ENCODE measurements at regions not wholly inside any gene's neighbourhood (a gene's known extent, or its start where the extent isn't known, plus 50 kb on each side); places are given as distances from the start of the nearest gene placed in this dataset.

DNA sequence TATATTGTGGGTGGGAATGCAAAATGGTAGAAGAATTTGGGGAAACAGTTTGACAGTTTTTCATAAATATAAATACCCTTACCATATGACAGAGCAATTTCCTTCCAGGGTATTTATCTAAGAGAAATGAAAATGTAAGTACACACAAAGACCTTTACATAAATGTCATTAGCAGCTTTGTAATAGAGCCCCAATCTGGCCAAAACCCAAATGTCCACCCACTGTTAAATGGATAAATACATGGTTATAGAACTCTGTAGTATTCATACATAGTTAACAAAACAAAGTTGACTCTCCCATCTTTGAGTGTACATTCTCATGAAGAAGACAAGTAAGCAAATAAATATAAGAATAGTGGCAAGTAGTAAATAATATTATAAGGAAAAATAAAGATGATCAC lies 514.8 kb upstream of the NOX3 start:
- DNase-seq = no peak

DNA sequence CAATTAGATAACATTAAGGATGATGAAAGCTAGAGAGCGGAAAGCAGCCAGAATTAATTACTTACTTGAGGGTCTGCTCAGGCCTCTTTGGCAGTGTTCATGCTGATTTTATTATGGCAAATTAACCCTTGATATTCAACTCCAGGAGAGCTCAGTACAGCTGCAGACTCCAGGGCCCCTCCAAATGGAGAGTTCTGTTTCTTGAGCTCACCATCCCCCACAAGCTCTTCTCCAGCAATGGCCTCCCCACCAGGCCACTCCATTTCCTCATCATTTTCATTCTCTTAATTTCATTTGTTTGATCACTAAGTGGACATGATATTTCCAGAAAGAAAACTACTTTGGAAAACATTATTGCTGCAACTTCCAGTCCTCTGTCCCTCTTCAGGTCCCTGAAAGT lies 513.3 kb upstream of the NOX3 start:
- DNase-seq = no peak

DNA sequence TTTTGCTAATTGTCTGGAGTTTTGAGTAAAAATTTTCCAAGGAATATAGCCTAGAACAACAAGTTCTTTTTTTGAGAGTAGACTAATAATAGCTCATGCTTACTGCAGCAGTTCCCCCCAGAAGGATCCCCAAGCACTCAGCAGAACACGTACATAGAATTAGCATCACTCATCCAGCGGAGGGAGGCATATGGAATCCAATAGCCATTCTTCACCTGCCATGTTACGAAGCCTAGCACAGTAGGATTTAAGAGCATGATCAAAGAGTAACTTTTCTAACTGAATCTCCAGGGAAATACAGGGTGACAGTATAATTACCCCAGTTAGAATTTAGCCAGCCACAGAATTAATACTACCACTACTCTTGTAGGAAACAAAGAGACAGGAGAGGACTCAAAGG lies 511.7 kb upstream of the NOX3 start:
- no peak for DNase-seq

DNA sequence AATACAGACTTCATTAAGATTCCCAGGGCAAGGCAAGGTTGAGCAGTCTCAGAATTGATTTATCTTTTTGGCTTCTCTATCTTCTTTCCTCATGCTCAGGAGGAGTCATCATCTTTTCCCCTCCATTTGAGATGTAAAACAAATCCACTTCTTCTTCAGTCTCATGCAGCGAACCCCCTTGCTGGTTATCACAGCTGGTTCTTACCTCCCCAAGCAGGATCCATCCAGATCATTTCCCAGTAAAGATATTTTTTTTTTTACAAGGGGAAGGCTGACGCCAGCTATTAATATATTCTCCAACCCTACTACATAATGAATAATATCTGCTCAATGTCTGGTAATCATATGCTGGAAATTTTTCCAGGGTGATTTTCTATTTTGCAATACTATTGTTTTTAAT lies 508.9 kb upstream of the NOX3 start:
- no peak for DNase-seq

DNA sequence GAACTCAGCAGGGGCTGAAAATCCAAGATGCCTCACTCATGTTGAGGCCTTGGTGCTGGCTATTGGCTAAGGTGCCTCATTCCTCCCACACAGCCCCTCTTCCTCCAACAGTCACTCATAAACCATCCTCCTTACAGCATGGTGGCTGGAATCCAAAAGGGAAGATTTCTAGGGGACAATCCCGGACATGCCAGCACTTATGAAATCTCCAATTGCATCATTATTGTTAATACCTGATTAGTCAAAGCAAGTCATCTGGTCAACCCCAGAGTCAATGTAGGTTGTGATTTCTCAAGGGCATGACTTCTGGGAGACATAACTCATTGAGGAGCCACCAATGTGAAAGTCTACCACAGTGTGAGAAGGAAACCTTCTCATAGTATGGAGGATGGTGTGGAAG lies 506.6 kb upstream of the NOX3 start:
- no peak for DNase-seq

DNA sequence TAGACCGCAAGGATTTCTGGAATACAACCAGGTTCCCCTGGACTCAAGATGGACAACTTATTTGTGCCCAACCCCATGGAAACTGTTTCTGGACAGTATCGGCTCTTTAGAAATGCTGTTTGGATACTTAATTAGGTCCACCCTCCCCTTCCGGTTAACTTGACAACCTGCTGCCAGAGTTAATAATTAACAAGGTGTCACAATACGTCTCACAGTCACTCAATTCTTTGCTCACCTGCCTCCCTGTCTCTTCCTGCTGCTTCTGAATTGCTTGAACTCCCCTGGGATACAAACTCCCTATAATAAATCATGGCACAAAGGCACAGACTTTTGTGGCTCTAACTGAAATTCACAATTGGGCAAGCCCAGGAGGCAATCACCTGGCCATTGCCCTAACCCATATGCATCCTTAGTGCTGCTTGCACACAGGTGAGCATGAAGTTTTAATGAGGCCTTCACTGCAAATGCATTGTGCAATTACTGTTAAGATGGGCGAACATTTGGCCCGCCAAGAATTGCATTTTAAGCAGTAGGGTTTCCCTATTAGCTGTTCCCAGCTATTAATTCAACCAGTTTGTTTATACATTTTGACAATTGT lies 504.4 kb upstream of the NOX3 start:
- DNase-seq = no peak

DNA sequence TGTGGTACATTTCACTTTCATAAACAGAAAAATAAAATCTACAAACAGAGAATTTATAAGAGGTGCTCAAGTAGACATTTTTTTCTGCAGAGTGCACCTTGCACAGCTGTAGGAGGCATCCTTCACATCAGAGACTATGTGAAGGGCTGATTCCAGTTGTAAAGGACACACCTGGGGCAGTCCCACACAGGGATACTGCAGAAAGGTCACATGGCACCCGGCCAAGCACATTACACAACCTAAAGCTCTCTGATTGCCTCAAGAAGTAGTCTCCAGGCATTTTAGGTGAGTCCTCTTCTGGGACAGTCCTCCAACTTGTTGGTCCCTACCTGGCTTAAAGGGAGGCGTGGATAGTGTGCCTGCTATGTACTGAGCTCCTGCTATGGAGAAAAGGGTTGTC lies 502.9 kb upstream of the NOX3 start:
- DNase-seq = no peak

DNA sequence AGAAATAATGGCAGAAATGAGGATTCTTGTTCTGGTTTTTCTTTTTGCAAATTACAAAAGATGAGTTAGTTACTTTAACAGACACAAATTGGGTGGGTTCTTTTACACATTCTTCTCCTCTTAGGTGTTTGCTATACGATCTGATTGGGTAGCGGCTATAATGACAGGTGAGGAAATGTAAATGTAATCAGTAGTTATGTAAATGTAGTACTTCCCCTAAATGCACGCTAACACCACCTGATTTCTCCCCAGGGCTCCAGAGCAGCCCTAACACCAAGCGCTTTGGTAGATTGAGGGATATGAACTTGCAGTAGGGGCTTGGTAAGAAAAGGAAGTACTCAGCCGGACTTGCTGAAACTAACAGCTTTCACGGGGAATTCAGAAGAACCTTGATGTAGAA lies 499.4 kb upstream of the NOX3 start:
- no peak for DNase-seq

DNA sequence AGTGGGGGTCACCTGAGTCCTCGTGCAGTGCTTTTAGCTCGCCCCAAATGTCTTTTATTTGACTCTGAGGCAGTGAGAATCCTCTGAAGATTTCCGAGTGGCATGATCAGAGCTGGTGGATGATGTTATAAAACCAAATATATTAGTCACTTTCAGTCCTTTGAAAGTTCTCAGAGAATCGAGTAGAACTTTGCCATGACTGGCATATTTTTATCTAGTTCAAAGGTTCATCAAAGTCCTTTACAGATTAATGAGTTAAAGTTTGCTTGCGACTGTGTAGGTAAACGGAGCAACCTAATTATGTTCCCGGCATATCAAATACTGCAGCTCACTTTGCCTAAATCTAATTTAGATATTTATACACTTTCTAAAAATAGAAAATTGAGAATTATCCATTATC lies 498.5 kb upstream of the NOX3 start:
- no peak for DNase-seq

DNA sequence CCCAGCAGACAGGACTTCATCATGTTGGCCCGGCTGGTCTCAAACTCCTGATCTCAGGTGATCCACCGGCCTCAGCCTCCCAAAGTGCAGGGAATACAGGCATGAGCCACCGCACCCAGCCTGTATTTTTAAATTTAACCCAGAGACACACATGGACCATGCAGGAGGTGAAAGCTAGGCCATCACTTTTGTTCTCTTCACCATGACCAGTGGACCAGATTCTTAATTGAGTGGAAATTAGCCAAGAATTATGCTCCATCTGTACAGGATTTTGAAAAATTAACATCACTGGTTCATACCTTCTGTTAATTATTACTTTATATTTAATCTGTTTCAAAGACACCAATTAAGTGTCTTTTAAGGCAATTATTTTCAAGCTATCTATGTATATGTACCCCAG lies 493.6 kb upstream of the NOX3 start:
- DNase-seq = no peak

DNA sequence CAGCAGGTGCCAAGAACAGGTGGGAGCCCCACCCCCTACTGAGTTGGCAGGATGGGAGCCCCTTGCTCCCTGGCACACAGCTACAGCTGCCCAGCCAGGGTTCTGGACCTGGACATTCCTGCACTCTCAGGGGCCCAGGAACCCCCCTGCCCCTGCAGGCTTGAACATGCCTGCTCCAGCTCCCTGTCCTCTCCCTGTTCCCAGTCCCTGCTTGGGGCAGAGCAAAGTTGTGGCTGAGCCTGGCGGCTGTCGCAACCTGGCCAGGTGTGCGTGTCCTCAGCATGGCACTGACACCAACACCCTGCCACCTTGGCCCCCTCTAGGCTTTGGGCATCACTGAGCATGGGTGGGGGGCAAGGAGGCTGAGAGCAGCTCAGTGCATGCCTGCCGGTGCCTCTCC lies 491.2 kb upstream of the NOX3 start:
- DNase-seq = no peak

DNA sequence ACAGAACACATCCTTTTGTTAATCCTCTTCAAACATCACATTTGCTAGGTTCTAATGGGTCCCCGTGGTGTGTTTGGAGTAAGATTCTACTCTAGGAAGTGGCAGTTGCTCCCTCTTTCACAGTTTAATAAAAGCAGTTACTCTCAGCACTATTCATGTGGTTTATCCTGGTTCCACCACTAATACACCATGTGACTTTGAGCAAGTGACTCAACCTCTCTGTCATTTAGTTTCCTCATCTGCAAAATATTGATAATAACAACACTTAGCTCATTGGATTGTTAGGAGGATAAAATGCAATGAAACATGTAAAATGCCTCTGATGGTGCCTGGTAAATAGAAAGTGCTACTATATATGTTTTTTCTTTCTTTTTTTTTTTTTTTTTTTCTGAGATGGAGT lies 488.0 kb upstream of the NOX3 start:
- DNase-seq = no peak

DNA sequence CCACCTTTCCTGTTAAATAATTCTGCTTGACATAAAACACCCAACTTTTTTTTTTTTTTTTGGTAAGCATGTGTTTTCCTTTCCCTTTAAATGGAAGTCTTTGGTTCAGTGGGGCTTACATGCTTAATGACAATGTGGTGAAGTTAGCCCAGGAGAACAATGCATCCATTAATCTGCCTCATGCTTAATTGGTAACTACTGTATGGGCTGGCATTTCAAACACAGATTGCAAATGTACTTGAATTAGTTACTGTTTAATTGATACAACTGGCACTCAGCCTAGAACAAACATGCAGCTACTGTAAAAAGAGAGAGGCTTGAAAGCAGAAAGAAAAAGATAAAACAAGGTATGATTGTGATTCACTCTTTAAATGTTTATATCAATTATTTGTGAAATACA lies 483.6 kb upstream of the NOX3 start:
- DNase-seq = no peak

DNA sequence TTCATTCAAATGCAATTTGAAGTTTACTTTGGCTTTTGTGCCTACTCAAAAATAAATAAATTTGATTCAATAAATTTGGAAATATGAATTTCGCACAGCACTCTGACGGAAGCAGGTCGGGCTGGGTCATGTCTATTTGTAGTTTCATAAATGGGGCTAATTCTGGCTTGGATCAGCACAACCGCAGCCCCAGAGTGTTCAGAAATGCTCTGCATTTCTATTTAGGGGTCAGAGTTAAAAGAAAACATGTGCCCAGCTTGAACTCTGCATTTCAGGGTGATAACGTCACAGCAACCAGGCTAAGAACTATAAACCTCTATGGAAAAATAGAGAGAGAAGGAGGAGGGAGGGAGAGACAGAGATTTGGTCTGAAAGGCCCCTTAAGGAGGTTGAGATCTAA lies 480.9 kb upstream of the NOX3 start:
- DNase-seq = no peak

DNA sequence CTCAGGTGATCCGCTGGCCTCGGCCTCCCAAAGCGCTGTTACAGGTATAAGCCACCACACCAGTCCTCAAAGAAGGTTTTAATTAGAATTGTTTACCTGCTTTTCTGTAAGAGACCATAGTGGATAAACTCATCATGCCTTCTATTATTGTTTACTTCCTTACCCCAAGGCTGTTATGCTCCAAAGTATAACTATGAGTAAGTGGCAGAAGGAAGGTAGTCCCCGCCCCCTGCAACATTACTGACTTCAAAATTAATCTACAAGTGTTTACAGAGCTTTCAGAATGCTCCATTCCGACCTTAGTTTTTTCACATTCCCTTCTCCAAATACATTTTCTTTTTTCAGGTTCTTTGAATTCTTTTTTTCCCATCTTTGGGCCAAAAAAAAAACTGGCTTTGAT lies 480.5 kb upstream of the NOX3 start:
- DNase-seq = no peak

DNA sequence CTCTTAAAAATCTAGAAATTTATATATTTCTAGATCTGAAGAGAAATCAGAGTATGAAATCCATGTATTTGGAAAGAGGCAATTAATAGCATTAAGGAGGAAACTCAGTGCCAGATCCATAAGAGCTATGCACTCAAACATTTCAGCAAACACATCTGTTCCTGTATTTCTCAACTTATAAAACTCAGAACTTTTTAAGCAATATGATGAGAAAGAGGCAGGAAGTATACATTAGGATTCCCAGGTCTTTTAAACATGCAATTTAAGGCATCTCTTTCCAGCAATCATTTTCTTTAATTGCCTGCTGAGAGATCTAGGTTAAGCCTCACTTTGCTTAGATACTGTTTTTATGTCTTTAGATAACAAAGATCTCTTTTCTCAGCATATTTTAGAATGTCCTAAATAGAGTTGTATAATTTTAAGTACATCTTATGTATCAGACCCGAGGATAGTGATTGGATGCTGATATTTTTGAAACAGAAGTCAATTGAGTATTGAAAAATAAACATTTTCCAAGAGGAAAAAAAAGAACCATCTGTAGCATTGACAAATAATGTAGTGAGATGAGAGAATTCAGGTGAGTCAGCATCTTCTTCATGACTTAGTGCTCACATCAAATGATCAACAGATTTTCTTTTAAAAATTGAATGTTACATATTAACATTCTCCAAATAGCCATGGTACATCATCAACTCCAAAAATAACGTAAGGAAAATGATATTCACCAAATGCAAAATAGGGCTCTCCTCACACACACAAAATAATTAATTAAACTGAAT lies 461.4 kb upstream of the NOX3 start:
- no peak for DNase-seq

DNA sequence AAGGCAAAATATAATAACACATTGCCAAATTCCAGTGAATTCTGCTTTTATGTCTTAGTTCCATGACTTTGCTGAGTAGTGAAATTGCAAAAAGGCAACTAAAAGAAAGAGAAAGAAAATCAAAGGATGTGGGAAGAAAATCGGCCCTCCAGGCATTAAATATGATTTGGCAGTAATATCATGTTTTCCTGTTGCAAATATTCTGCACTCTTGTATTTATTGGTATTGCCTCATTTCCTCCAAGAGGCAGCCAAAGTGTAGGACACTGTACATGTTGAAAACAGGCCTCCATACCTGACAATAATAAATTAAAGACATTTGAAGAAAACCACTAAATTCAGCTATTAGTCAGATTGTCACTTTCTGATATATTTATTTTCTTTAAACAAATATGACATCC lies 460.0 kb upstream of the NOX3 start:
- no peak for DNase-seq

DNA sequence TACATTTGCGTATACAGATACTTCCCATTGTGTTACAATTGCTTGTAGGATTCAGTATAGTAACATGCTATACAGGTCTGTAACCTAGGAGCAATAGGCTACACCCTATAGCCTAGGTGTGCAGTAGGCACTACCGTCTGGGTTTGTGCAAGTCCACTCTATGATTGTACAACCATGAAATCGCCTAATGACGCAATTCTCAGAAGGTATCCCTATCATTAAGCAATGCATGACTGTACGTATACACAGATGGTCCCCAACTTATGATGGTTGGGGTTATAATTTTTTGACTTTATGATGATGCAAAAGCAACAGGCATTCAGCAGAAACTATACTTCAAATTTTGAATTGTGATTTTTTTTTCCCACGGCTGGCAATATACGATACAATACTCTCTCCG lies 458.2 kb upstream of the NOX3 start:
- DNase-seq = no peak

DNA sequence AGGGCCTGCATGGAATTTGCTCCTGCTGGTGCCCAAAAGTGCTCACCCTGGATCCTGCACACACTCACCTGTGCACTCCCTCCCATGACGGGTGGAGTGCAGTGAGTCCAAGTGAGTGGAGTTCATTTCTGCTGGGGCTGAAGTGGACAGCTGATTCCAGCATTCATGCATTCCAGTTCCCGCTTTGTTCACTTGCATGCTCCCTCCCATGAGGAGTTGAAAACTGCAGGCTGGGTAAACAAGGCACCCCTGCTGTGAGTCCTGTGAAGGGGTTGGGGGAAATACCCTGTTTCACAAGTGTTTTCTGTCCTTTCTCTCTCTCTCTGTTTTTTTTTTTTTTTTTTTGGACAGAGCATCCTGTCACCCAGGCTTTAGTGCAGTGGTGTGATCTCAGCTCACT lies 454.1 kb upstream of the NOX3 start:
- DNase-seq = no peak

DNA sequence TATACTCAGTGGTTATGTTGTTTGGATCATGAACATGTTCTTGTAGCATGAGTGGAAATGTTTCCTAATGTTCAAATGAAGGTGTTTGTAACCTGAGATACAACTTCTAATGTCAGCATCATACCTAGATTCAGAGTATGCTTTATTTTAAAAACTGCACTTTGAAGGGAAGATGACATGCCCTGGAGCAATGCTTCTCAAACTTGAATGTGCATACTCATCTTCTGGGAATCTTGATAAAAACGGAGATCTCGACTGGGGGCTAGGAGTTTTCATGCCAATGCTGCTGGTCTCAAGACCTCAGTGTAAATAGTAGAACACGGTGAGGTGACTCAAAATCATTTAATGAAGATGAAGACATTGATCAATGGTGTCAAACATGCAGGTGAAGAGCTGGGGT lies 440.0 kb upstream of the NOX3 start:
- DNase-seq = no peak

DNA sequence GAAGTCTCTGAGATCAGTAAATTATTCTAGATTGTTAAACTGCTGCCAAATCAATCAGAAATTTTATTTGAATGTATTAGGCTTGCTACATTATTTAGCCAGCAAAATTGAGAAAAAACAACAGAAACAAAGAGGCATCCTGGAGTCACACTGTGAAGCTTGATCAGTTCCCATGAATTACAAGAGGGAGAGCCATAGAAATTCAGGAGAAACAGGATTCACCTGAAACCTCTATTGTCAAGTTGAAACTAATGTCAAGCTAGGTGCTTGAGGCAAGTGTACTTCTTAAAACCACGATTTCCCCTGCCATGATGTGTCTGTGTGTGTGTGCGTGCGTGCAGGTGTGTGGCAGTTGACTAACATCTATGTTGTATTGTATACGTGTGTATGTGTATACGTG lies 439.1 kb upstream of the NOX3 start:
- DNase-seq = no peak

DNA sequence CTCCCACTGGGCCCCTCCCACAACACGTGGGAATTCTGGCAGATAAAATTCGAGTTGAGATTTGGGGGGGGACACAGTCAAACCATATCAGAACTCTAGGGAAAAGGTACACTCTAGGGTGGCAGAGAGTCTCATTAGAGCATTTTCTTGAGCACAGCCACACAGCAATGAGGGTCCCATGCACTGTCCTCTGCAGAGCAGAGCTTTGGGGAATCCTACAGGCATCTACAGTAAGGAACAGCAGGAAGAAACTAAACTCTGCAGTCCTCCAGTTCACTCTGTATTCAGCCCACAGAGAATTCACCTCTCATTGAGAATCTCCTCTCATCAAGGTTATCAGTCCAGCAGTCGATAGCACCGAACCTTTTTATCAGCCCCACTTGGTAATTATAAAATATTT lies 438.6 kb upstream of the NOX3 start:
- DNase-seq = no peak

DNA sequence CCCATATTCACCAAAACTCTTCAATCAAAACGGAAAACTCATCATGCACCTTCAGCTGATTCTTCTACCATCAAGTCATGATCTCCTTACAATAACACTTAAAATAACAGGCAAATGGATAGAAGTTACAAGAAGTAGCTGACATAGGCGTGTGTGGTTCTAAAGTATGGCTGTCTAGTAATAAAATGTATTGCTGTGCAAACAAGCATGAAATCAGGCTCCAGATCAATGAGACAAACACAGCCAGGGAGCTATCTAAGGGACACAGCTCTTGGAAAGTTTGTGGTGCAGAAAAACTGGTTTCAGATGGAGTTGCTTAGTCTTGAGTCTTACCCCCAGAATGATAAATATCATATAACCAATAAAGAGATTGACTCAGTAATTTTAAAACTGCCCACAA lies 434.8 kb upstream of the NOX3 start:
- no peak for DNase-seq

DNA sequence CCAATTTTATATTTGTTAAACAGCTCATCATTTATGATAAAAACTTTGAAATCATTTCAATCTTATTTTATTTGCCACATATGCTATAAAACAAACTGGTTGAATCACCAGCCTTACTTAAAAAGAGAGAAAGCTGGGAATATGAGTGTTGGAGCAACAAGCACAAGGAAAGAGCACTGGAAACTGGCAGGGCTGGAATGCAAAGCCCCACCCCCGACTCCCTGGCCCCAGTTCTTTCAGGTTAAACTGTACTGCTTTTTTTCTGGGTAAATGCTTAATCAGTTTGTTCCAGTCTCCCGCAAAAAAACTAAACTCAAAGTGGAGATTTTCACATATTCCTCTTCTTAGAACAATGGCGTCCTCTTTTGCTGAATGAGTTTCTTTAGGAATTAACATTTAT lies 433.8 kb upstream of the NOX3 start:
- DNase-seq = no peak

DNA sequence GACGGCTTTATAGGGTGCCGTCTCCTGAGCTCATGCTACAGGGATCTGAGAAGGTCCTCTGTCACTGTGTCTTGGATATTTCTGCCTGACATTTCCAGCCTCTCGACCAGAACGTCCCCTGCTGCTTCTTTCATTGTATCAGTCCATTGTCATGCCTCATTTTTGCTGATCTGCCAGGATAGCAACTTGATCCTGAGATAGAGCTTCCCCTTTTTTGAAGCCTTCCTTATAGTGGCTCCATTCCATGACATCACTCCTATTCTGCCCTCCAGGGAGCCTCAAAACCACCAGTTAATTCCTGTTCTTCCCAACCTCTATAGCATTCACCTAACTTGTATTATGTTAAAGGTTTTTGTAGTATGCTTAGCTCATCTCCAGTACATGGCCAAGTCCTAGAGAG lies 431.8 kb upstream of the NOX3 start:
- DNase-seq = no peak
